Body of pancreas (tissue), 4 donors: ENCODE measurements at regions not wholly inside any gene's neighbourhood (a gene's known extent, or its start where the extent isn't known, plus 50 kb on each side); places are given as distances from the start of the nearest gene placed in this dataset.

Source experiments
- POLR2A ChIP-seq, 3 donors: fragments of 450-650 bp; IDR thresholded peaks; one replicate each; pipeline ENCODE4 v1.6.1; 2016; ENCODE audit warnings: antibody characterized with exemption in 3 of 3, mild to moderate bottlenecking in 2 of 3
- TF ChIP-seq, protein P1 (sequence below), 7 experiments: fragments of 450-650 bp in 4 of 7; fragments of 200-600 bp in 3 of 7; sonication (generic) in 3 of 7; IDR thresholded peaks; one replicate each; pipeline ENCODE4 v1.5.1; 2016 to 2019; ENCODE audit warnings: antibody characterized with exemption in 7 of 7

- no peak for TF ChIP-seq POLR2A (IDR thresholded peaks at IDR 0.05)
- TF ChIP-seq, protein P1, sequence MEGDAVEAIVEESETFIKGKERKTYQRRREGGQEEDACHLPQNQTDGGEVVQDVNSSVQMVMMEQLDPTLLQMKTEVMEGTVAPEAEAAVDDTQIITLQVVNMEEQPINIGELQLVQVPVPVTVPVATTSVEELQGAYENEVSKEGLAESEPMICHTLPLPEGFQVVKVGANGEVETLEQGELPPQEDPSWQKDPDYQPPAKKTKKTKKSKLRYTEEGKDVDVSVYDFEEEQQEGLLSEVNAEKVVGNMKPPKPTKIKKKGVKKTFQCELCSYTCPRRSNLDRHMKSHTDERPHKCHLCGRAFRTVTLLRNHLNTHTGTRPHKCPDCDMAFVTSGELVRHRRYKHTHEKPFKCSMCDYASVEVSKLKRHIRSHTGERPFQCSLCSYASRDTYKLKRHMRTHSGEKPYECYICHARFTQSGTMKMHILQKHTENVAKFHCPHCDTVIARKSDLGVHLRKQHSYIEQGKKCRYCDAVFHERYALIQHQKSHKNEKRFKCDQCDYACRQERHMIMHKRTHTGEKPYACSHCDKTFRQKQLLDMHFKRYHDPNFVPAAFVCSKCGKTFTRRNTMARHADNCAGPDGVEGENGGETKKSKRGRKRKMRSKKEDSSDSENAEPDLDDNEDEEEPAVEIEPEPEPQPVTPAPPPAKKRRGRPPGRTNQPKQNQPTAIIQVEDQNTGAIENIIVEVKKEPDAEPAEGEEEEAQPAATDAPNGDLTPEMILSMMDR (IDR thresholded peaks at IDR 0.05) = no peak
These were observed 58.4 kb upstream of the NKX1-1 start for GRCh38 chr4:1464581-1465171.
